C4-2B (cell line): ENCODE measurements at regions not wholly inside any gene's neighbourhood (a gene's known extent, or its start where the extent isn't known, plus 50 kb on each side); places are given as distances from the start of the nearest gene placed in this dataset.

Experiments
- ZFX ChIP-seq: fragments of 450-650 bp; IDR thresholded peaks from 2 replicates; pipeline ENCODE4 v1.6.1; 2017
- TF ChIP-seq, protein P1 (sequence below): fragments of 450-650 bp; conservative IDR thresholded peaks from 2 replicates; pipeline ENCODE4 v1.5.1; 2017; ENCODE audit warnings: mild to moderate bottlenecking

- TF ChIP-seq, protein P1, sequence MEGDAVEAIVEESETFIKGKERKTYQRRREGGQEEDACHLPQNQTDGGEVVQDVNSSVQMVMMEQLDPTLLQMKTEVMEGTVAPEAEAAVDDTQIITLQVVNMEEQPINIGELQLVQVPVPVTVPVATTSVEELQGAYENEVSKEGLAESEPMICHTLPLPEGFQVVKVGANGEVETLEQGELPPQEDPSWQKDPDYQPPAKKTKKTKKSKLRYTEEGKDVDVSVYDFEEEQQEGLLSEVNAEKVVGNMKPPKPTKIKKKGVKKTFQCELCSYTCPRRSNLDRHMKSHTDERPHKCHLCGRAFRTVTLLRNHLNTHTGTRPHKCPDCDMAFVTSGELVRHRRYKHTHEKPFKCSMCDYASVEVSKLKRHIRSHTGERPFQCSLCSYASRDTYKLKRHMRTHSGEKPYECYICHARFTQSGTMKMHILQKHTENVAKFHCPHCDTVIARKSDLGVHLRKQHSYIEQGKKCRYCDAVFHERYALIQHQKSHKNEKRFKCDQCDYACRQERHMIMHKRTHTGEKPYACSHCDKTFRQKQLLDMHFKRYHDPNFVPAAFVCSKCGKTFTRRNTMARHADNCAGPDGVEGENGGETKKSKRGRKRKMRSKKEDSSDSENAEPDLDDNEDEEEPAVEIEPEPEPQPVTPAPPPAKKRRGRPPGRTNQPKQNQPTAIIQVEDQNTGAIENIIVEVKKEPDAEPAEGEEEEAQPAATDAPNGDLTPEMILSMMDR, result no peak
- no peak for TF ChIP-seq ZFX
These were observed 152.2 kb upstream of the SLC24A5 start for GRCh38 chr15:47968593-47968992.
